SK-N-DZ (cell line): ENCODE measurements at regions not wholly inside any gene's neighbourhood (a gene's known extent, or its start where the extent isn't known, plus 50 kb on each side); places are given as distances from the start of the nearest gene placed in this dataset.

ENCODE experiments used
- DNase-seq: peaks from one replicate; pipeline ENCODE4 v3.0.0-alpha.2; 2015; ENCODE audit warnings: low spot score

- DNase-seq, result no peak
These were observed 52.2 kb downstream of the ADRA2C start for GRCh38 chr4:3818371-3818770.

GRCh38 chr4:3819210-3819919, 53.2 kb downstream of the ADRA2C start:
- no peak for DNase-seq

GRCh38 chr4:3820016-3820805, 54.0 kb downstream of the ADRA2C start:
- DNase-seq, result no peak

GRCh38 chr4:3820806-3821579, 54.8 kb downstream of the ADRA2C start:
- no peak for DNase-seq

GRCh38 chr4:3821580-3822229, 55.5 kb downstream of the ADRA2C start:
- DNase-seq, result no peak

- DNase-seq, result no peak
These were observed 56.2 kb downstream of the ADRA2C start for GRCh38 chr4:3822230-3822947.

- DNase-seq, result no peak
These were observed 57.5 kb downstream of the ADRA2C start for GRCh38 chr4:3823496-3824341.

GRCh38 chr4:3824521-3825270, 58.5 kb downstream of the ADRA2C start:
- DNase-seq, result no peak

- DNase-seq, result no peak
These were observed 59.3 kb downstream of the ADRA2C start for GRCh38 chr4:3825530-3825929.

GRCh38 chr4:3826247-3827172, 60.3 kb downstream of the ADRA2C start:
- DNase-seq, result no peak

- no peak for DNase-seq
These were observed 61.7 kb downstream of the ADRA2C start for GRCh38 chr4:3827616-3828492.

GRCh38 chr4:3828546-3828945, 62.4 kb downstream of the ADRA2C start:
- no peak for DNase-seq

- no peak for DNase-seq
These were observed 63.2 kb downstream of the ADRA2C start for GRCh38 chr4:3829211-3829955.

GRCh38 chr4:3829956-3830773, 64.0 kb downstream of the ADRA2C start:
- no peak for DNase-seq

- DNase-seq, result no peak
These were observed 64.8 kb downstream of the ADRA2C start for GRCh38 chr4:3830774-3831528.
